B cell (primary cell): ENCODE measurements at regions not wholly inside any gene's neighbourhood (a gene's known extent, or its start where the extent isn't known, plus 50 kb on each side); places are given as distances from the start of the nearest gene placed in this dataset.

Experiments used
- CTCF ChIP-seq: fragments of 200-600 bp; IDR thresholded peaks from one replicate; pipeline ENCODE4 v1.8.0; 2022; ENCODE audit warnings: antibody characterized with exemption, mild to moderate bottlenecking
- EZH2 ChIP-seq: IDR thresholded peaks from 2 replicates; pipeline ENCODE4 v1.6.1; 2012; ENCODE audit warnings: borderline replicate concordance, low read depth, mild to moderate bottlenecking, moderate library complexity, low read length; ENCODE audit not compliant: insufficient read depth, poor library complexity, severe bottlenecking

- TF ChIP-seq CTCF (no peak), EZH2 (no peak)
Observed at GRCh38 chr1:163652441-163652840, 330.7 kb downstream of the NUF2 start.
